ENCODE measurements at regions not wholly inside any gene's neighbourhood (a gene's known extent, or its start where the extent isn't known, plus 50 kb on each side); places are given as distances from the start of the nearest gene placed in this dataset.

DNA sequence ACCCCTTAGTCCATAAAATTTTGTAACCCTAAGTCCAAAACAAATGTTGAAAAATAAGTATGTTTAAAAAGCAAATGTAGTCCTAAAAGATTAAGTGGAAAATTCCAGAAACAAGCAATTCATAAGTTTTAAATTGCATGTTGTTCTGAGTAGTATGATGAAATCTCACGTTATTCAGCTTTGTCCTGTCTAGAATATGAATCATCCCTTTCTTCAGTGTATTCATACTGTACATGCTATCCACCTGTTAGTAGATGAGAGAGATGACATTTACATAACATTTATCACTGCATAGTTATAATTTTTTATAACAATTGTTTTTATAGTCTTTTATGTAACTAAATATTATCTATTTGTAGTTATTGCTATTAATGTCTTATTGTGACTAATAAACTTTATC, 622.3 kb upstream of the CHORDC1 start:
- H3K27me3 ChIP-seq (replicated peaks; ENCODE audit: control insufficient read depth, insufficient read depth, low read length), result no peaks in the 10 kb centered on the region
- CTCF ChIA-PET, result no interaction called here
- H3K4me1 Mint-ChIP-seq (ENCODE audit: low read depth, unreplicated experiment), result peaks cover 8% of the 10 kb centered on the region
- TF ChIP-seq, protein P1, sequence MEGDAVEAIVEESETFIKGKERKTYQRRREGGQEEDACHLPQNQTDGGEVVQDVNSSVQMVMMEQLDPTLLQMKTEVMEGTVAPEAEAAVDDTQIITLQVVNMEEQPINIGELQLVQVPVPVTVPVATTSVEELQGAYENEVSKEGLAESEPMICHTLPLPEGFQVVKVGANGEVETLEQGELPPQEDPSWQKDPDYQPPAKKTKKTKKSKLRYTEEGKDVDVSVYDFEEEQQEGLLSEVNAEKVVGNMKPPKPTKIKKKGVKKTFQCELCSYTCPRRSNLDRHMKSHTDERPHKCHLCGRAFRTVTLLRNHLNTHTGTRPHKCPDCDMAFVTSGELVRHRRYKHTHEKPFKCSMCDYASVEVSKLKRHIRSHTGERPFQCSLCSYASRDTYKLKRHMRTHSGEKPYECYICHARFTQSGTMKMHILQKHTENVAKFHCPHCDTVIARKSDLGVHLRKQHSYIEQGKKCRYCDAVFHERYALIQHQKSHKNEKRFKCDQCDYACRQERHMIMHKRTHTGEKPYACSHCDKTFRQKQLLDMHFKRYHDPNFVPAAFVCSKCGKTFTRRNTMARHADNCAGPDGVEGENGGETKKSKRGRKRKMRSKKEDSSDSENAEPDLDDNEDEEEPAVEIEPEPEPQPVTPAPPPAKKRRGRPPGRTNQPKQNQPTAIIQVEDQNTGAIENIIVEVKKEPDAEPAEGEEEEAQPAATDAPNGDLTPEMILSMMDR (IDR thresholded peaks at IDR 0.05; ENCODE audit: insufficient read depth in 1 of 2, low read depth in 1 of 2, low read length in 1 of 2, severe bottlenecking in 1 of 2, unreplicated experiment in 1 of 2), result no peak
- H3K36me3 ChIP-seq (ENCODE audit: control insufficient read depth, insufficient read depth, low read length), result no peaks in the 10 kb centered on the region
- 0 out of 2 replicates have a peak, but pooled peaks cover 3% of the 10 kb centered on the region for H3K9me3 ChIP-seq
- H3K4me3 Mint-ChIP-seq (ENCODE audit: unreplicated experiment), result no peak overlapping the region
- H3K4me1 ChIP-seq, result peaks cover 12% of the 10 kb centered on the region
- no TSS peak for BruUV-seq (replicated peaks)
- no peak for DNase-seq
- POLR2A ChIA-PET, result no interaction called here
- H3K36me3 Mint-ChIP-seq (ENCODE audit: insufficient read depth, unreplicated experiment), result no peaks in the 10 kb centered on the region
- H3K9me3 Mint-ChIP-seq (ENCODE audit: unreplicated experiment), result no peaks in the 10 kb centered on the region
- H3K4me3 ChIP-seq (ENCODE audit: low read depth, low read length), result no peak overlapping the region
- intact Hi-C loops (cut with micrococcal nuclease; ENCODE audit: unreplicated experiment), result no loop called here
- H3K27ac Mint-ChIP-seq (ENCODE audit: unreplicated experiment), result no peak overlapping the region
- no peaks in the 10 kb centered on the region for H3K27me3 Mint-ChIP-seq (ENCODE audit: insufficient read depth, unreplicated experiment)

DNA sequence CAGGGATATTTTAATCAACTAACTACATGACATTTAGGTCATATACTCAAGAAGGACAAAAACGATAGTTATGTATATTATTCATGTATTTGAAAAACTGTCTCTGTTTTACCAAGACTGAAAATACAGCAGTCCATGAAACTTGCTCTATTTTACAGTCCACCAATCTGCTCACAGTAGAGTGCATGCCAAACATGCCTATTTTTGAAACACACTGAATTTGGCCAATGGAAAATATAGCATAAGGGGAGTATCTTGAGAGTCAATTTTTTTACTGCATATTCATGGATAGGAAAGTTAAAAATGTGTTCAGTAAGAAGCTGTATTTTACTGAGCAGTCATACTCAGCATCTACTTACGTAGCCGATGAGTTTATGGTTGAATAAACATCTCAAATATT, 621.2 kb upstream of the CHORDC1 start:
- no peak overlapping the region for H3K4me3 Mint-ChIP-seq (ENCODE audit: unreplicated experiment)
- TF ChIP-seq, protein P1 (IDR thresholded peaks at IDR 0.05; ENCODE audit: insufficient read depth in 1 of 2, low read depth in 1 of 2, low read length in 1 of 2, severe bottlenecking in 1 of 2, unreplicated experiment in 1 of 2), result no peak
- H3K4me1 Mint-ChIP-seq (ENCODE audit: low read depth, unreplicated experiment), result peaks cover 16% of the 10 kb centered on the region
- BruUV-seq (replicated peaks), result no TSS peak
- H3K27me3 Mint-ChIP-seq (ENCODE audit: insufficient read depth, unreplicated experiment), result no peaks in the 10 kb centered on the region
- no peak for DNase-seq
- ChIA-PET POLR2A (no interaction called here), CTCF (no interaction called here)
- no peaks in the 10 kb centered on the region for H3K36me3 ChIP-seq (ENCODE audit: control insufficient read depth, insufficient read depth, low read length)
- intact Hi-C loops (cut with micrococcal nuclease; ENCODE audit: unreplicated experiment), result no loop called here
- no peaks in the 10 kb centered on the region for H3K27me3 ChIP-seq (replicated peaks; ENCODE audit: control insufficient read depth, insufficient read depth, low read length)
- H3K36me3 Mint-ChIP-seq (ENCODE audit: insufficient read depth, unreplicated experiment), result no peaks in the 10 kb centered on the region
- peaks cover 22% of the 10 kb centered on the region for H3K4me1 ChIP-seq
- H3K4me3 ChIP-seq (ENCODE audit: low read depth, low read length), result no peak overlapping the region
- H3K9me3 Mint-ChIP-seq (ENCODE audit: unreplicated experiment), result peaks cover 2% of the 10 kb centered on the region
- H3K9me3 ChIP-seq, result peaks cover 3% of the 10 kb centered on the region; the same call in 1 of the 2 replicates
- H3K27ac Mint-ChIP-seq (ENCODE audit: unreplicated experiment), result no peak overlapping the region

- DNase-seq, result no peak
Observed at GRCh38 chr11:90842681-90843080, 619.8 kb upstream of the CHORDC1 start.

More at GRCh38 chr11:90842681-90843080, 619.8 kb upstream of the CHORDC1 start:
- H3K27ac Mint-ChIP-seq (ENCODE audit: unreplicated experiment), result no peak overlapping the region
- Histone ChIP-seq H3K4me3 (ENCODE audit: low read depth, low read length) (no peak overlapping the region), H3K4me1 (peaks cover 28% of the 10 kb centered on the region), H3K9me3 (peaks cover 3% of the 10 kb centered on the region; the same call in 1 of the 2 replicates), H3K27me3 (replicated peaks; ENCODE audit: control insufficient read depth, insufficient read depth, low read length) (no peaks in the 10 kb centered on the region), H3K36me3 (ENCODE audit: control insufficient read depth, insufficient read depth, low read length) (no peaks in the 10 kb centered on the region)
- ChIA-PET POLR2A (no interaction called here), CTCF (no interaction called here)
- no TSS peak for BruUV-seq (replicated peaks)
- H3K27me3 Mint-ChIP-seq (ENCODE audit: insufficient read depth, unreplicated experiment), result no peaks in the 10 kb centered on the region
- intact Hi-C loops (cut with micrococcal nuclease; ENCODE audit: unreplicated experiment), result no loop called here
- no peaks in the 10 kb centered on the region for H3K36me3 Mint-ChIP-seq (ENCODE audit: insufficient read depth, unreplicated experiment)
- TF ChIP-seq, protein P1 (IDR thresholded peaks at IDR 0.05; ENCODE audit: insufficient read depth in 1 of 2, low read depth in 1 of 2, low read length in 1 of 2, severe bottlenecking in 1 of 2, unreplicated experiment in 1 of 2), result no peak
- peaks cover 12% of the 10 kb centered on the region for H3K9me3 Mint-ChIP-seq (ENCODE audit: unreplicated experiment)
- H3K4me1 Mint-ChIP-seq (ENCODE audit: low read depth, unreplicated experiment), result peaks cover 19% of the 10 kb centered on the region
- H3K4me3 Mint-ChIP-seq (ENCODE audit: unreplicated experiment), result no peak overlapping the region

All from Caco-2 (cell line).